ENCODE measurements at regions not wholly inside any gene's neighbourhood (a gene's known extent, or its start where the extent isn't known, plus 50 kb on each side); places are given as distances from the start of the nearest gene placed in this dataset.

DNA sequence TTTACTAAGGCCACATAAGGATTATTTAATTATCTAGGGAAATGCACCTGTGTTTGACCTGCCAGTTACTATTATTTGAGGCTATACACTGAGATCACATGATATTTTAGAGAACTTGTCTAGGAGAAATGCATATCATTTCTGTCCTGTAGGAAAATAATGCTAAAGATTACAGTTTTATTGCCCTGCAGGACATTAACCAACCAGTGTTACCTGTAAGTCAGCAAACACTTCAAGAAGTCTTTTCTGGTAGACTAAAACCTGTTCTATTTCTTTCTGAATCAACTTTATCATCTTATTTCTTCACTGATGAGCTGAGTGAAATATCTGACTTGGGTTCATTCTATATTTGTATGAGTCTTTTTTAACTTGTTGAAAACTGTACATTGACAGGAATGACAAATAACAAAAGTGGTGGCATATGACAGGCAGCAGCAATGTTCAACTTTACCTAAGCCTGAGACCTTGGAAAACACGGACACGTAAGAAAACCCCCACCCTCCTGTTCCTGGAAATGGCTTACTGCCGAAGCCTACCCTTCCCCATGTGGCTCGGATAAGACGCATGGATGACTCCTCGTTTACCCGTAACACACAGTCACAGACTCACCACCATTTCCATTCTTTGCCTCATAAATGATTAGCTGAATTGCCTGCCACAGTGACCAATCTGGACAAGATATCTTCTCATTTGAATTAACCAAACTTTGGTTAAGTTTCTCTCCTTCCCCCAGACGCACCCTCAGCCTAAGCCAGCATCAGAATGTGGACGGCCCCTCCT lies 118.0 kb upstream of the CD93 start:
- ChIA-PET POLR2A (no interaction called here), CTCF (no interaction called here)
- Mint-ChIP-seq H3K4me3 (no peak overlapping the region), H3K4me1 (no peaks in the 10 kb centered on the region), H3K27ac (no peak overlapping the region), H3K27me3 (peaks cover 32% of the 10 kb centered on the region), H3K9me3 (ENCODE audit: insufficient read depth) (no peaks in the 10 kb centered on the region)
- Histone ChIP-seq H3K9me3 (ENCODE audit: control extremely low read depth in 1 of 3, control insufficient read depth in 2 of 3, insufficient read depth in 1 of 3, low read length in 2 of 3) (no peaks in the 10 kb centered on the region), H3K4me3 (ENCODE audit: control extremely low read depth in 1 of 5, extremely low read depth in 1 of 5, insufficient read depth in 1 of 5, low read depth in 2 of 5, low read length in 4 of 5) (no peak overlapping the region), H3K4me2 (replicated peaks; ENCODE audit: low read depth, low read length, poor library complexity, severe bottlenecking) (no peak overlapping the region), H3K27ac (ENCODE audit: low read length in 2 of 2) (no peak overlapping the region), H3K27me3 (replicated peaks in 1 of 4; ENCODE audit: control extremely low read depth in 1 of 4, control insufficient read depth in 3 of 4, insufficient read depth in 4 of 4, low read length in 3 of 4) (peaks cover 0 to 11% (median 0%) of the 10 kb centered on the region in 4 experiments), H3K79me2 (ENCODE audit: control insufficient read depth, insufficient read depth, low read length) (no peaks in the 10 kb centered on the region), H4K20me1 (ENCODE audit: control insufficient read depth, insufficient read depth, low read length, poor library complexity, severe bottlenecking) (no peaks in the 10 kb centered on the region), H3K9ac (ENCODE audit: low read length) (no peak overlapping the region), H3K4me1 (ENCODE audit: control insufficient read depth in 2 of 2, insufficient read depth in 2 of 2, low read length in 2 of 2) (no peaks in the 10 kb centered on the region), H2AFZ (ENCODE audit: insufficient read depth, low read depth, low read length, poor library complexity, severe bottlenecking) (no peak overlapping the region), H3K36me3 (replicated peaks in 1 of 2; ENCODE audit: control extremely low read depth in 1 of 2, control insufficient read depth in 1 of 2, extremely low read depth in 1 of 2, insufficient read depth in 2 of 2, low read length in 1 of 2) (no peaks in the 10 kb centered on the region)
- WGBS (ENCODE audit: insufficient coverage) = 91% methylated on average over 9 of the region's 9 CpGs
- DNase-seq (no peak), ATAC-seq (ENCODE audit: low read depth) (no peak)
- TF ChIP-seq, protein P1, sequence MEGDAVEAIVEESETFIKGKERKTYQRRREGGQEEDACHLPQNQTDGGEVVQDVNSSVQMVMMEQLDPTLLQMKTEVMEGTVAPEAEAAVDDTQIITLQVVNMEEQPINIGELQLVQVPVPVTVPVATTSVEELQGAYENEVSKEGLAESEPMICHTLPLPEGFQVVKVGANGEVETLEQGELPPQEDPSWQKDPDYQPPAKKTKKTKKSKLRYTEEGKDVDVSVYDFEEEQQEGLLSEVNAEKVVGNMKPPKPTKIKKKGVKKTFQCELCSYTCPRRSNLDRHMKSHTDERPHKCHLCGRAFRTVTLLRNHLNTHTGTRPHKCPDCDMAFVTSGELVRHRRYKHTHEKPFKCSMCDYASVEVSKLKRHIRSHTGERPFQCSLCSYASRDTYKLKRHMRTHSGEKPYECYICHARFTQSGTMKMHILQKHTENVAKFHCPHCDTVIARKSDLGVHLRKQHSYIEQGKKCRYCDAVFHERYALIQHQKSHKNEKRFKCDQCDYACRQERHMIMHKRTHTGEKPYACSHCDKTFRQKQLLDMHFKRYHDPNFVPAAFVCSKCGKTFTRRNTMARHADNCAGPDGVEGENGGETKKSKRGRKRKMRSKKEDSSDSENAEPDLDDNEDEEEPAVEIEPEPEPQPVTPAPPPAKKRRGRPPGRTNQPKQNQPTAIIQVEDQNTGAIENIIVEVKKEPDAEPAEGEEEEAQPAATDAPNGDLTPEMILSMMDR (IDR thresholded peaks at IDR 0.05) = no peak
- TF ChIP-seq EZH2 (IDR thresholded peaks at IDR 0.05; ENCODE audit: borderline replicate concordance, insufficient read depth, low read depth, low read length, poor library complexity, severe bottlenecking) = no peak
- intact Hi-C loops (cut with micrococcal nuclease) = no loop called here

DNA sequence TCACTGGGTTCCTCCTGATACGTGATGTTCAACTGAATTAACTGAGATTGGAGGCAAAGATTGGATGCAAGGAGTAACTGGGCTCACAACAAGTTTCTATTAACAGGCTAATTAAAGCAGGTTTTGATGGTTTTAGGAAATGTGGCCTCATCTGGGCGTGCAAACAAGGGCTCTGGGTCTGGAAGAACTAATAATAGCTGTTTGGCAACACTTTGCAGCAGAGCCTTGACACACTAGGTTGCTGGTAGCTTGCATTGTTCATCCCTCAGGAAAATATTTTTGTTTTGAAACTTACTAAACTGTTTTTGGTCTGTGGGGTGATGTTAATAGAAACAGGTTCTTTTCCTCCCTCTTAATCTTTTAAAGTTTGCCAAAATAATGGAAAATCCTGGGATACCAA lies 117.2 kb upstream of the CD93 start:
- Histone ChIP-seq H3K27me3 (replicated peaks in 1 of 4; ENCODE audit: control extremely low read depth in 1 of 4, control insufficient read depth in 3 of 4, insufficient read depth in 4 of 4, low read length in 3 of 4) (peaks cover 0 to 11% (median 0%) of the 10 kb centered on the region in 4 experiments), H3K36me3 (replicated peaks in 1 of 2; ENCODE audit: control extremely low read depth in 1 of 2, control insufficient read depth in 1 of 2, extremely low read depth in 1 of 2, insufficient read depth in 2 of 2, low read length in 1 of 2) (no peaks in the 10 kb centered on the region), H4K20me1 (ENCODE audit: control insufficient read depth, insufficient read depth, low read length, poor library complexity, severe bottlenecking) (no peaks in the 10 kb centered on the region), H3K27ac (ENCODE audit: low read length in 2 of 2) (no peak overlapping the region), H2AFZ (ENCODE audit: insufficient read depth, low read depth, low read length, poor library complexity, severe bottlenecking) (no peak overlapping the region), H3K9me3 (ENCODE audit: control extremely low read depth in 1 of 3, control insufficient read depth in 2 of 3, insufficient read depth in 1 of 3, low read length in 2 of 3) (no peaks in the 10 kb centered on the region), H3K9ac (ENCODE audit: low read length) (no peak overlapping the region), H3K79me2 (ENCODE audit: control insufficient read depth, insufficient read depth, low read length) (no peaks in the 10 kb centered on the region), H3K4me2 (replicated peaks; ENCODE audit: low read depth, low read length, poor library complexity, severe bottlenecking) (no peak overlapping the region), H3K4me1 (ENCODE audit: control insufficient read depth in 2 of 2, insufficient read depth in 2 of 2, low read length in 2 of 2) (no peaks in the 10 kb centered on the region), H3K4me3 (ENCODE audit: control extremely low read depth in 1 of 5, extremely low read depth in 1 of 5, insufficient read depth in 1 of 5, low read depth in 2 of 5, low read length in 4 of 5) (no peak overlapping the region)
- H3K4me3 Mint-ChIP-seq = no peak overlapping the region
- no peak for TF ChIP-seq EZH2 (IDR thresholded peaks at IDR 0.05; ENCODE audit: borderline replicate concordance, insufficient read depth, low read depth, low read length, poor library complexity, severe bottlenecking)
- TF ChIP-seq, protein P1 (IDR thresholded peaks at IDR 0.05) = no peak
- WGBS (ENCODE audit: insufficient coverage) = 58% methylated on average over 2 of the region's 2 CpGs
- POLR2A ChIA-PET = no interaction called here
- CTCF ChIA-PET = no interaction called here
- DNase-seq = no peak
- H3K4me1 Mint-ChIP-seq = no peaks in the 10 kb centered on the region
- no peaks in the 10 kb centered on the region for H3K9me3 Mint-ChIP-seq (ENCODE audit: insufficient read depth)
- H3K27me3 Mint-ChIP-seq = peaks cover 36% of the 10 kb centered on the region
- intact Hi-C loops (cut with micrococcal nuclease) = no loop called here
- H3K27ac Mint-ChIP-seq = no peak overlapping the region
- ATAC-seq (ENCODE audit: low read depth) = no peak
